HEK293 (cell line): ENCODE measurements at regions not wholly inside any gene's neighbourhood (a gene's known extent, or its start where the extent isn't known, plus 50 kb on each side); places are given as distances from the start of the nearest gene placed in this dataset.

Experiments
- CTCF ChIA-PET: fragments of 350-600 bp; formaldehyde crosslinking; extraction: SDS; loops from one replicate; lab custom pipeline; 2021; ENCODE audit warnings: antibody characterized with exemption; lab: Yijun Ruan, JAX
- POLR2A ChIA-PET: fragments of 300-600 bp; formaldehyde crosslinking; extraction: SDS; loops from one replicate; lab custom pipeline; 2020; ENCODE audit warnings: antibody characterized with exemption, inconsistent platforms; lab: Yijun Ruan, JAX
- H3K27ac ChIP-seq: fragments of 200-500 bp; sonication (Bioruptor generic); 2 replicates; pipeline ENCODE4 v1.5.1; 2014; ENCODE audit warnings: low read depth, low read length, control low read depth, inconsistent platforms; ENCODE audit errors: extremely low read depth
- H3K36me3 ChIP-seq, 2 experiments: fragments of 200-500 bp in 1 of 2; sonication (Bioruptor generic) in 1 of 2; 1 replicate in 1 of 2; 2 replicates in 1 of 2; pipeline ENCODE4 v1.5.1; 2014 to 2017; ENCODE audit warnings: inconsistent platforms in 2 of 2, low read length in 2 of 2; ENCODE audit not compliant: control insufficient read depth in 2 of 2, insufficient read depth in 1 of 2
- H3K4me1 ChIP-seq: fragments of 200-500 bp; sonication (Bioruptor generic); 2 replicates; pipeline ENCODE4 v1.5.1; 2014; ENCODE audit warnings: mild to moderate bottlenecking, low read length, inconsistent platforms; ENCODE audit not compliant: control insufficient read depth, insufficient read depth
- H3K4me3 ChIP-seq: 2 replicates; pipeline ENCODE4 v1.5.1; 2011; ENCODE audit warnings: low read depth, mild to moderate bottlenecking, control low read depth, low read length, moderate library complexity
- H3K9me3 ChIP-seq: fragments of 200-500 bp; sonication (Bioruptor generic); 2 replicates; pipeline ENCODE4 v1.5.1; 2014; ENCODE audit warnings: low read depth, low read length, inconsistent platforms; ENCODE audit not compliant: control insufficient read depth, insufficient read depth
- KLF10 ChIP-seq: fragments of 450-650 bp; IDR thresholded peaks from 2 replicates; pipeline ENCODE4 v1.5.1; 2018; ENCODE audit warnings: missing biosample characterization, mild to moderate bottlenecking, missing genetic modification characterization
- REST ChIP-seq: fragments of 450-650 bp; formaldehyde crosslinking; IDR thresholded peaks from 2 replicates; pipeline ENCODE4 v1.5.1; 2016; ENCODE audit warnings: missing biosample characterization, missing genetic modification characterization
- YY2 ChIP-seq: fragments of 450-650 bp; formaldehyde crosslinking; IDR thresholded peaks from 2 replicates; pipeline ENCODE4 v1.5.1; 2016; ENCODE audit warnings: missing biosample characterization, missing genetic modification characterization
- ZBTB11 ChIP-seq: fragments of 450-650 bp; formaldehyde crosslinking; conservative IDR thresholded peaks from 2 replicates; pipeline ENCODE4 v1.5.1; 2016; ENCODE audit warnings: low read depth, missing biosample characterization, missing genetic modification characterization
- ZBTB26 ChIP-seq: fragments of 450-650 bp; formaldehyde crosslinking; optimal IDR thresholded peaks from 2 replicates; pipeline ENCODE3; 2016; ENCODE audit warnings: missing biosample characterization, mild to moderate bottlenecking, missing genetic modification characterization
- ZNF112 ChIP-seq: fragments of 450-650 bp; formaldehyde crosslinking; IDR thresholded peaks from 2 replicates; pipeline ENCODE4 v1.5.0; 2017; ENCODE audit warnings: missing biosample characterization, missing genetic modification characterization
- ZNF362 ChIP-seq: fragments of 450-650 bp; formaldehyde crosslinking; IDR thresholded peaks from 2 replicates; pipeline ENCODE4 v1.5.1; 2016; ENCODE audit warnings: missing biosample characterization, missing genetic modification characterization
- ZNF394 ChIP-seq: fragments of 450-650 bp; formaldehyde crosslinking; IDR thresholded peaks from 2 replicates; pipeline ENCODE4 v1.5.1; 2016; ENCODE audit warnings: missing biosample characterization, missing genetic modification characterization, mild to moderate bottlenecking, moderate library complexity, borderline replicate concordance
- ZNF398 ChIP-seq: fragments of 450-650 bp; formaldehyde crosslinking; IDR thresholded peaks from 2 replicates; pipeline ENCODE4 v1.5.1; 2017; ENCODE audit warnings: missing biosample characterization, missing genetic modification characterization
- ZNF433 ChIP-seq: fragments of 450-650 bp; formaldehyde crosslinking; IDR thresholded peaks from 2 replicates; pipeline ENCODE4 v1.5.1; 2016; ENCODE audit warnings: missing biosample characterization, missing genetic modification characterization, low read depth
- ZNF610 ChIP-seq: fragments of 450-650 bp; formaldehyde crosslinking; IDR thresholded peaks from 2 replicates; pipeline ENCODE4 v1.5.1; 2016; ENCODE audit warnings: missing biosample characterization, missing genetic modification characterization, borderline replicate concordance
- ZNF624 ChIP-seq: fragments of 450-650 bp; formaldehyde crosslinking; IDR thresholded peaks from 2 replicates; pipeline ENCODE4 v1.5.1; 2017; ENCODE audit warnings: missing biosample characterization, missing genetic modification characterization
- ZSCAN23 ChIP-seq: fragments of 450-650 bp; formaldehyde crosslinking; IDR thresholded peaks from 2 replicates; pipeline ENCODE4 v1.5.1; 2016; ENCODE audit warnings: missing biosample characterization, missing genetic modification characterization

- TF ChIP-seq ZBTB26 (tag by site-specific recombination), result no peak
- no peak for TF ChIP-seq ZBTB11
- TF ChIP-seq ZNF610 (tag by site-specific recombination), result no peak
- no peak for TF ChIP-seq ZNF112 (tag by site-specific recombination)
- TF ChIP-seq ZNF624 (tag by site-specific recombination), result no peak
These were observed 274.2 kb upstream of the TCERG1L start (continued) for GRCh38 chr10:131585761-131586160.

GRCh38 chr10:131586958-131587357 lies 275.4 kb upstream of the TCERG1L start:
- CTCF ChIA-PET, result no interaction called here
- no peak overlapping the region for H3K4me3 ChIP-seq
- no peak overlapping the region for H3K27ac ChIP-seq
- H3K9me3 ChIP-seq, result no peaks in the 10 kb centered on the region
- no peaks in the 10 kb centered on the region for H3K36me3 ChIP-seq
- no peaks in the 10 kb centered on the region for H3K4me1 ChIP-seq
- no peak for TF ChIP-seq ZSCAN23
- no peak for TF ChIP-seq YY2 (tag by site-specific recombination)
- TF ChIP-seq ZNF433 (tag by site-specific recombination), result no peak
- no peak for TF ChIP-seq ZNF398
- no peak for TF ChIP-seq ZNF362
- TF ChIP-seq ZNF394 (tag by site-specific recombination), result no peak
- TF ChIP-seq KLF10 (tag by site-specific recombination), result no peak
- no peak for TF ChIP-seq REST (tag by site-specific recombination)
- POLR2A ChIA-PET, result no interaction called here
